ENCODE measurements at regions not wholly inside any gene's neighbourhood (a gene's known extent, or its start where the extent isn't known, plus 50 kb on each side); places are given as distances from the start of the nearest gene placed in this dataset.

DNA sequence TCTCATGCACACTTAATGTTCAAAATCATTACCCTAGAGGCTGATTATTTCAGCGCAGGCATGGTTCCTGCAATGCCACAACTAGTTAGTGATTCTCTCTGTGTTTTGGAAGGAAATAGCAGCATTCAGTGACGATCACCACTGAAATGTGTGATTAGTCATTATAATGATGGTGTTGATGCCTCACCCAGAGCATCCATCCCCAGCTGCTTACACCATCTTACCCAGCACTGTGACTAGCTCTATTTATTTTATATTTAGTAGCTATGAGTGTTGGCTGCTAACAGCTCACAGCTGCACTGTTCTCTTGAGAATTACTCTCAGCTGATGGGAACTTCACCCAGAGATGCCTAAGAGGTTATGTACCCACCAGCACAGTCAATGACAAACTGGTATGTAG is 60.5 kb upstream of the TSPAN7 start:
- TF ChIP-seq, protein P1, sequence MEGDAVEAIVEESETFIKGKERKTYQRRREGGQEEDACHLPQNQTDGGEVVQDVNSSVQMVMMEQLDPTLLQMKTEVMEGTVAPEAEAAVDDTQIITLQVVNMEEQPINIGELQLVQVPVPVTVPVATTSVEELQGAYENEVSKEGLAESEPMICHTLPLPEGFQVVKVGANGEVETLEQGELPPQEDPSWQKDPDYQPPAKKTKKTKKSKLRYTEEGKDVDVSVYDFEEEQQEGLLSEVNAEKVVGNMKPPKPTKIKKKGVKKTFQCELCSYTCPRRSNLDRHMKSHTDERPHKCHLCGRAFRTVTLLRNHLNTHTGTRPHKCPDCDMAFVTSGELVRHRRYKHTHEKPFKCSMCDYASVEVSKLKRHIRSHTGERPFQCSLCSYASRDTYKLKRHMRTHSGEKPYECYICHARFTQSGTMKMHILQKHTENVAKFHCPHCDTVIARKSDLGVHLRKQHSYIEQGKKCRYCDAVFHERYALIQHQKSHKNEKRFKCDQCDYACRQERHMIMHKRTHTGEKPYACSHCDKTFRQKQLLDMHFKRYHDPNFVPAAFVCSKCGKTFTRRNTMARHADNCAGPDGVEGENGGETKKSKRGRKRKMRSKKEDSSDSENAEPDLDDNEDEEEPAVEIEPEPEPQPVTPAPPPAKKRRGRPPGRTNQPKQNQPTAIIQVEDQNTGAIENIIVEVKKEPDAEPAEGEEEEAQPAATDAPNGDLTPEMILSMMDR (IDR thresholded peaks at IDR 0.05): no peak
- TF ChIP-seq POLR2A (IDR thresholded peaks at IDR 0.05) (no peak), POLR2AphosphoS5 (IDR thresholded peaks at IDR 0.05) (no peak), EP300 (IDR thresholded peaks at IDR 0.05) (no peak)

Data from sigmoid colon (tissue), 4 donors.